ENCODE measurements at regions not wholly inside any gene's neighbourhood (a gene's known extent, or its start where the extent isn't known, plus 50 kb on each side); places are given as distances from the start of the nearest gene placed in this dataset.

DNA sequence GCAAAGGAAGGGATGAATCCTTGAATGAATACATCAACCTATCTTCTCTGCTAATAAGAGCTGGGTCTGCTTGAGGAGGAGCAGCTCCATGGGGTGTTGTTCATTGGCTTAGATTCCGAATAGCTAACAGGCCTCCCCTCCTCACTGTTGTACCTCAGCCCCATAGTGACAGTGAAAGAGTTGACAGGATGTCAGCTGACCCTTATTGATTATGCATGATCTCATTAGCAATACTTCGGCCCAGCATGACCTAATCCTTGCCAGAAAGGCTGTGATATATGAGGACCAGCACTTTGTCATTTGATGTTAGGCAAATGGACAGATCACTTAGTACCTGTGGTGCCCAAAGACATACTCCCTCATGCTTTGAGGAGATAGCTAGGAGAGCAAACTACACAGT, 1333.7 kb upstream of the CELF4 start:
- no peak for DNase-seq

DNA sequence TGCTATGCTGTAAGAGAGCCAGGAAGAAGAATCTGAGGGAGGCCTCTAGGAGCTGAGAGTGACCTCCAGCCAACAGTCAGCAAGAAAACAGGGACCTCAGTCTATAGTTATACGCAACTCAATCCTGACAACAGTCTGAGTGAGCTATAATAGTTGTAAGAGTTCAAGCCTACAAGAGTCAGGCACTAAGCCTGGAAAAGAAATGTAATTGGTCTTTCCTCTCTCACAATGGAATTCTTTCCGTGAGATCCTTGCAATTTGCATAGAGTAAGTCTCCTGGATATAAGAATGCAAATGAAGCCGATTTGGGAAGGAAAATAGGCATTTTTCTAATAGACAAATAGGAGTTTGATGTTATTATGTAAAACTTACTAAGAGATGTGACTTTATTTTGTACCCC, 1332.6 kb upstream of the CELF4 start:
- no peak for DNase-seq

DNA sequence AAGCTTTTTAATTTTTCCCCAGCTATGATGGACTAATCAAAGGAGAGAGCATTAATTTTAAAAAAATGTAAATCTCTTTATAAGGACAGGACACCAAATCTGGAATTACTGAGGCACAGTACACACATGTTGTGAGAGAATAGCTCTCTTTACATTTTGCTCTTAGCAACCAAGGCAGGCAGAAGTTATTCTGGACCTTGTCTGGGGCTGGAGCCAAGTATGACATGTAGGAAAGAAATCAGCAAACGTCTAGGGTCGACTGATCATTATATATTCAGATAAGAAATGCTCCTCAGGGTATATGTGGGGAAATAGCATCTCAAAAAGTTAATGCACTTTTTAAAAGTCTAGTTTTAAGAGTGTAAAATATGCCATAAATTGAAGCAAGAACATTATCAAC, 1330.0 kb upstream of the CELF4 start:
- no peak for DNase-seq

DNA sequence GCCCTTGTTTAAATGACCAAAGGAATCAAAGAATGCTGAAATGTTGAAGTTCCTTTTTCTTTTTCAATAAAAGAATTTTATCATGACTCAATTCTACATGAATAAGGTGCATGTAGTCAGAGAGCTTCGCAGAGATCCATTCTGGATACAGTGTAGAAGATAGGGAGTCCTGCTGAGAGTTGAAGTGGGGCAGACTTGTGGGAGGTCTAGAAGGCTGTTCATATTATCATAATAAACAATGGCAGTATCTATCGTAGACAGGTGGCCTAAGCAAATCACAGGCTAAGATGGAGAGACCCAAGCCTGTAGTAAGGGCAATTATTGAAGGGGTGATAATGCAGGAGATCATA, 1322.0 kb upstream of the CELF4 start:
- no peak for DNase-seq

DNA sequence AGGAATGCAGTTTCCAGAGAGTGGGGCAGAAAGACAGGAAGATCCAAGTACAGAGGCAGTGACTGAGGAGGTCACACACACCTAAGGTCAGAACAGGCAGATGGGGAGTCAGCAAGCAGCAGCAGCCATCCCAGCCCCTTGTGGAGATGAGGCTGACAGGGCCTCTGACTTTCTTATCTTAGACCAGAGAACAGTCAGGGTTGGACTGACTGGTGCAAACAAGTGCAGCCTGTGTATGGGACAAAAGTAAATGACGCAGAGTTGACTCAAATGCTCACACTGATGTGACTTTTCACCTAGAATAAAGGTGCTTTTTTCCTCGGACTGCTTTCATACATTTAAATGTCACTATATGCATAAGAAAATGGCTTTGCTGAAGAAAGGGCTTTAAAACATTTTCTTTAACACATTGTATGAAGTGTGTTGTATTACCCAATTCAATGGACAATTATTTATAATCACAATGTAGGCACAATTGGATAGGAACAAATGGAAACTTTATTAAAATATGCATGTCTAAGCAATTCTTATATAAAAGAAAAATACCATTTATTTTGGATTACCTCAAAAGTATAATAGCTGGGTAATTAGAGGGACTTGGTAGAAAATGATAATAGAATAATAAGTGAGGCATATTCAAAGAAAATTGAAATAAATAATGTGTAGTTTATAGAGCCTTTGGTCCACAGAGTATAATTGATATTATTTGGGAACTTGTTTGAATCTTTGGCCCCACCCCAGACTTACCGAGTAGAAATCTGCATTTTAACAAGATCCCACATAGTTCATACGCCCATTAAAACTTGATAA, 1321.5 kb upstream of the CELF4 start:
- no peak for DNase-seq

DNA sequence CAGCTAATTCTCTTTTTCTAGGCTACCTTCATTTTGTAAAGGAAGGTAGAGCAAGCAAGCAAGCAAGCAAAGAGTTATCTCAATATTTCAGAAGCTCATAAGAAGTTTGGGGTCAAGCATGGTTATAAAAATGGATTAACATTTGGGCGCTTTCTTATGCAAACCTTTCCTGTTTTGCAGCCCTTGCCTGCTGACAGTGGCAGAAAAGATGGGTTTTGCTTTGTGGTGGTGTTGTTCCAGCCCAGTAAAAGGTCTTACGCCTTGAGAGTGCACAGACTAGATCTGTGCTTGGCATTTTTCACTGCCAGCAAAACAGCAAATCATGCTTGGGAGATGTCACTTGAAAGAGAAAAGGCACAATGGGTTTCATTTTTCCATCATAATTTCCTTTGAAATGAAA, 1320.6 kb upstream of the CELF4 start:
- no peak for DNase-seq

DNA sequence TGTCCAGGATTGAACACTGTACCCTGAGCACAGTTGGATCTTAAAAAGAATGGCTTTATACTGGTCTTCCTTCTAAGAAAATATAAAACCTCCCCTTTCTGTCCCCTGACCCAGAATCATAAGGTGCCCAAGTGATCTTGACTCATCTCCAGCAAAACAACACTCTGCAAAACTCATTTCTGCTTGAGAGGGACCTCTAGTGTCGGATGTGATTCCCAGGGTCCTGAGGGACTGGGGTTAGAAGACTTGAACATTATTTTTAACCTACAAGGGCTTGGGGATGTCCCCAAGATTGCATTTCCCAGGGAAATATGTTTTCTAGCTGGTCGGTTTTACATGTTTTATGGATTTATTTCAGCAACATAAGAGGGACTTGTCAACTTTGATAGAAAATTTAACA, 1318.5 kb upstream of the CELF4 start:
- no peak for DNase-seq

DNA sequence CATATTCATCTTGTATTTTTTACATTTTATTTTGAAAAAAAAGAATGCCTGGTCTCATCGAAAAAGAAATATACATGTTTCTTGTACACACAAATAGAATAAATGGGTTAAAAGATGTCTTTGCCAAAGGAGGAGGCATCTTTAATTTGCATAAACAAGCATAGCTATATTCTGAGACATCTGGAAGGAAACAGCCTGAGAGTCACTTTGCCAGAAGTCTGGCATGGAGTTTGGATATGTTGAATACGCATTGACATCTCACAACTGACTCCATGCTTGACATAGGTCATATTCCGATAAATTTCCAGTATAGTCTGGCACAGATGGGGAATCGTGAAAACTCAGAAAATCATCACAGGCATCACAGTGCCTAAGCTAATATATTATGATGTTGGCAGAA, 1317.5 kb upstream of the CELF4 start:
- no peak for DNase-seq

DNA sequence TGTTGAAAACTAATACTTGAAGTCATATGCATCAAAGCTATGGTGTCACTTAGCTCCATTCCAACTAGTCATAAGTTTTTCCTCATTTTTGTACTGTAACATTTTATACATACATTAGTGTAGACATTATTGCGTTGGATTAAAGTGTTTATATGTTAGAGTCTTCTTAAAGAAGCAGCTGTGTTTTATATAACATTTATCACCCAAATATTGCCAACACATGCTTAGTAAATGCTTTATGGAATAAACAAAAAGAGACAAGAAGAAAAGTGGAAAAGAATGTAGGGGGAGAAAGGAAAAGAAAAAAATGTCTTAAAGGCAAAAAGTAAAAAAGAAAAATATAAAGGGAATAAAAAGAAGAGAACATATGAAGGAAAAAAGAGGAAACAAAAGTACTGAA, 1314.3 kb upstream of the CELF4 start:
- no peak for DNase-seq

DNA sequence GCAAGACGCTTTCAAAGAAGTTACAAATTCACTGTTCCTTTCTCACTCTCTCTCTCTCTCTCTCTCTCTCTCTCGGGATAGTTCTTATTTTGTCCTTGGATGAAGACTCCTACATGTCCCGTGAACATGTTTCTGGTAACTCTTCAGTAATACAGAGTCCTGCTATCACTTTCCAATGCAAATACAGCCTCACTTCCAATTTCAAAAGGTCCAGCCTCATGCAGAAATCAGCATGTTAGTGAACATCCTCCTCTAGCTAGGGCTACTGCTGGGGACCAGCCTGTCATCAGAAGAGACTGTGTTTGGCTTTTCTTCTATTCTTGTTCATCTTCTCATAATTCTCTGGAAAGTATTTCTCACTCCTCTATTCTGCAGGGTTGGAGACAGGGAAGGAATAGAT, 1306.7 kb upstream of the CELF4 start:
- no peak for DNase-seq

DNA sequence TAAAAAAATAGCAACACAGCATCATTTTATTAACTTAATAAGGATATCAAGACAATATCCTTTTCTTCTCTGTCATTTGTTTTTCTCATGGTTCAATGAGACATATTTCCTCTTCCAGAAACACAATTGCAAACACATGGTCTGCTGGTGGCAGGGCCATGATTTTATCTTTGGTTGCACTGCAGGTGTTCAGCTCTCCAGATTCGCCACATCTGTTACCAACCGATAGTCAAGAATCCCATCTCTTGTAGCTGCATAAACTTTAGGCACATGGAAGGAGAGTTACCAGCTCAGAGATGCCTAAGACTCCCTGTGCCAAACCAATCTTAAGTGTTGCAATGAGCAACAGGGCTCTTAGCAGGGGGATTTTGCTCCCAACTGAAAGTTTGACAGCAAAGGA, 1303.2 kb upstream of the CELF4 start:
- DNase-seq, result no peak

DNA sequence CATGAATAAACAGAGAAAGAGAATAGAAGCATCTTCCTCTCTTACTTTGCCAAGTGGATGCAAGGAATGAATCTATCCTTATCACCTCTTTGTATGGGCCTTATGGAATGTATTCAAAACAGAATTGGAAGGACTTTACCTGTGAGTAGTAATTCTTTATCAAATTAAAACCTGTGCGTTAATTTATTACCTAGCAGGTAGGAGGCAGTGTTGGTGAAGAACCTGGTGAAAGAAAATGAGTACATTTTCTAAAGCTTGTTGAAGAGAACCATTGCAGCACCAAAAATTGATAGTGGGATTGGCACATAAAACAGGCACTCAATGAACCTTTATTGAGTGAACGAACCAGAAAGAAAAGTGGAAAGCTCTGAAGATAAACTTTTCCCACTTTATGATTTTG, 1302.1 kb upstream of the CELF4 start:
- DNase-seq, result no peak

DNA sequence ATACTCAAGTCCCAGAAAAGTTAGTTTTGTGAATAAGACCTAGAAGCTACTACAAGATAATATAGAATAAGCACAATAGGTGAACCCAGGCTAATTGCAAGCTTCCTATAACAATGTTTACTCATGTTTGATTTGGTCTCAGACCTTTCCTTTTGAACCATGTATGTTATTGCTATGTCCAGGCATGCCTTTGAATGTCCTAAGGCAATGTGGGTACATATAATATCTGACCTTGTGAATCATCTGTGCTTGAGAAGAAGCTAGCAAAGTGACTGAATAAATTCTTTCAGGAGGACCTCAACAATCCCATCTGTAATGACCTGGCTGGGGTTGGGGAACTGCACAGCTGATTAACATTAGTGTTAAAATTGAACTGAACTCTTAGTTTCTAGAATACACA, 1285.9 kb upstream of the CELF4 start:
- DNase-seq, result no peak

DNA sequence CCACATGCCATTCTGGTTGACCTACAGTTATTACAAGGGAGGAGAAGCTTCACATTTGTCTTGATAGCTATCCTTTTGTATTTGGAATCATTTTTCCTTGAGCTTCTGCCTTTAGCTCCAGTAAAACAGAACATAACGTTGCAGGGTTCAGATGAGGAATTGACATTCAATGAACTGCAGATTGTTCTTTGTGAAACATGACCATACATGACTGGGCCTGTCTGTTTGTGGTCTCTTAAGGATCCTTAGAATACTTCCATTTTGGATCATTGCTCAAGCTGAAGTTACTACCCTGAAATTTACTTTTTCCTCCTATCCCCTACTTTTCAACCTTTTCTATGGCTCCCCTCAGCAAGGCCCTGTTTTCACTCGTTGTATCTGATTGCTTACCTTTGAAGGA, 1281.7 kb upstream of the CELF4 start:
- no peak for DNase-seq

DNA sequence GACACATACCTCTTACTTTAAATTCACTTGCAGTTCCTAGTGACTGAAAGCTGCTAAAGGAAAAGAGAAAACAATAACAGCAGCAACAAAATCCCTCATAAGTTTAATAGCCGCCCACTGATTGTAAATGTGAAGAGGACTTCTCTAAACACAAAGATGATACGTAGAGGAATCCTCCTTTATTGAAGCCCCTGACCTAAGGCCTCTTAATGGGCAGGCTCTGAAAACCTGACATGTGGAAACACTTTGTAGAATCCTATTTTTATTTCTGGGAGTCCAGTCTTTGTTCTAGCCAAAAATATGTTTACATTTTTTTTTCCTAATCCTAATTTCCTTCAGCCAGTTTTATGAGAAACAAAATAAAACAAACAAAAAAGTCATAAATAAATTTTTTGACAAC, 1277.7 kb upstream of the CELF4 start:
- no peak for DNase-seq

DNA sequence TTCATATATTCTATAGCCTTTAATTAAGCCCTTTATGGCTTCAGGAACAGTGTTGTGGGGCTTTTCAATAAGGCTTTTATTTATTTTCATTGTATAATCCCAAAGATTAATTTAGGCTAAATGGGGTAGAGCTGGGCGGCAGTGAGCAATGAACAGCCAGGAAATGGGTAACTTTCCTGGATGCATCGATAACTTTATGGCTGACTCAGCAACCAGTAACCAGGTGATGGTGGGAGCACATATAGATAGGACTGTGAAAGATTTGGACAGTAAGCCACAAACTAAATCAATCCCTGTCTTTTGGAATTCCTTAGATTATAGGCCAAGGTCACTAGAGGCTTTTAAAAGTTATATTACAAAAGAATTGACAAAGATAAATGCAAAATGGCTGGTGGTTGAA, 1260.6 kb upstream of the CELF4 start:
- DNase-seq, result no peak

DNA sequence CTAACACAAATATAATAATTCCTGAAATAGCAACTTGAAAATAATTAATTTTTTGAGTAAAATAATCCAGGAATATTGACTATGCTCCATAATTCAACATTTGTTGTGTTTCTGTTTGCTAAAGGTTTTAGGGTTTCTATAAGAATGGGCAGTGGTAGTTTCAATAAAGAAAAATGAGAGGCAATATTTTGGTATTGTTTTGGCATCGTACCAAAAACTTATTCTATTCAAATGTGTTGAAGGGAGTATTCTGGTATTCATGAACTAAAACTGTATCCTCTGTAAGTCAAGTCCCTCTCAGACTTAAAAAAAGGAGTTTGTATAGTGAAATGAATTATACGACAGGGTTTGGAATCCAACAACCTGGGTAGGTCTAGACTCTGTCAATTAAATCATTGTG, 1245.6 kb upstream of the CELF4 start:
- DNase-seq, result no peak

DNA sequence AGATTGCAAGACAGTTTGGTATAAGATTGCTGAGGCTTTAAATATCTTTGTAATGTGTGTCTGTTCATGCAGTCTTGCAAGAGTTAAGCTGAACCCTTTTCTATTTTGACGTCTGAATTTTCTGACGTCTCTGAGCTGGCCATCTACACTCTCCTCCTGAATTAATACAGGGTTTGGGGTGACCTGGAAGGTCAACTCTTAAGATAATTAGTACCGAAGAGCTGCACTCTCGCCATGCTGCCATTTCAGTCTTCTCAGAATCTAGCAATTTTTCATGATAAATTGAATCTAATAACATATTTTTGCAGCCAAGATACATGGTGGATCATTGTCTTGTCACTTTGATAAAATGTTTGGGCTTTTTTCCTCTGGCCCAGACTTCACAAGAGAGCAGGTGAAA, 1245.2 kb upstream of the CELF4 start:
- no peak for DNase-seq

DNA sequence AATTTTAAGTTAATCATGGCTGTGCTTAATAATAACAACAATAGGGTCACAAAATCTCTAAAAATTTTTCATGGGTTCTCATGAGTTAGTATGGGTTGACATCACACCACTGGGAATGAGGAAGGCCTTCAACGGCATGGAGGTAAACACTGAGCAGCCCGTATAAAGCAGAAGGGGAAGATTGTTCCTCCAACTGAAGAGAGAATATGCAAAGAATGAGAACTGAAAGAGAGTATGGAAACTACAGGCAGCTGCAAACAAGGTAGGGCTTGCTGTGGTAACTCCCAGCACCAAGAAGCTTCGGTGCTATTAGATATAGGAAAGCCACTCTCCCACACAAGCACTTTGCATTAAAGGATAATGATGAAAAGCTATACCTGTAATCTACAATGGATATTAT, 1242.3 kb upstream of the CELF4 start:
- no peak for DNase-seq

DNA sequence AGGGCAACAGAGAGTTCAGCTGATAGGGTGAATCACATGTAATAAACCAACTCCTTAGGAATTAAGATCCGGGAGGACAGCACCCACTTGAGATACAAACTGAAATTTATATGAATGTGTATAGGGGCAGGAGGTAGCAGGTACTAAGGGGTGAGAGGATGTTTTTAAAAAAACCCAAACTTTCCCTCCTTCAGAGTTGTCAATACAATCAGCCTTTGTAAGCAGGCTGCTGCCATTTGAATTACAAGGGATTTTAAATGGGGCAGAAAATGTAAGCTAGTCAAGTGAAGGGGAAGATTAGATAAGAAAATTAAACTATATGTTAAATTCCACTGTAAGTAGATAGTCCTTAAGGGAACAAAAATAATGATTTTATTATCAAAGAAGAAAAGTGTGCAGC, 1239.7 kb upstream of the CELF4 start:
- no peak for DNase-seq

DNA sequence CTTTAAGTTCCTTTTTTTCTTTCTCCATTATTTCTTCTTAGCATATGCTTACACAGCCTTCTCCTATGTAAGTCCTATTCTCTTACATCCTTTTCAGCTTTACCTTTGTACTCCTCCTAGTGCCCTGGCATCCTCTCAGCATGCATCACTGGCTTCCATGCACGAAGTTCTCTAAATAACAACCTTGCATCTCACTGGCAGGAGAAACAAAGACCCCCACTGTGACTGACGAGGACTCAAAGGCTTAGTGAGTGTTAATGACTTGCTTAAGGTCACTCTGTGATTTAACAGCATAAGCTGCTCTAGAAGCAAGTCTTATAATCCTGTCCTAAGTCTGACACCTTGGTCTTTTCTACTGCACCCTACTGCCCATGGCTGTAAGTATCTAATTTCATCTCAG, 1236.0 kb upstream of the CELF4 start:
- no peak for DNase-seq

DNA sequence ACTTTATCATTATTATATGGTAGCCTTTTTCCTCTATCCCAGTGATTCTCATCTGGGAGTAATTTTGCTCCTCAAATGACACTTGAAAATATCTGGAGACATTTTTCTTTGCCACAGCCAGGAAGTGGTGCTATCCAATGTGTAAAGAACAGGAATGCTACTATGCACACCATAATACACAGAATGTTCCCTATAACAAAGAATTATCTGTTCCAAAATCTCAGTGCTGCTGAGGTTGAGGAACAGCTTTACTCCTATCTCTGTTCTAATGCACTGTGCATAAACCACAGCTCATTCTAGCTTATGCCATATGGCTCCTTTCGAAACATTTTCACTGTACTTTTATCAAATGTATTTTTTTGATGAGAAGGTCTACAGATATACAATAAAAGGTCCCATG, 1231.2 kb upstream of the CELF4 start:
- no peak for DNase-seq

DNA sequence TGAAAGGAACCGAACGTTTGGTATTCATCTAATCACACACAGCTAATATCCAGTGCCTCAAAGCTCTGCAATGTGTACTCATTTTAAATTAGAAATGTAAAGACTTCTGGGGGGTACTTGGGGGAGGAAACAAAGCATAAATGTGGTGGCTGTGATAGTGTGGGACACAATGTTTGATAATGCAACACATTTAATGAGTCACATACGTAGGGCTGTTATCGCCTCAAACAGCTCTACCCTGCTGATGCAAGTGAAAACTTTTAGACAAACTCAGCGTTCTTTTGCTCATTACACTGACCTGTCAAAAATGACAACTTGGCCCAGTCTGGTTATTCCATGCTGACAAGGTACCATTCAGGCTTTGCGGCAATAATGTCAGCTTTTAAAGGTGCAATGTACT, 1227.1 kb upstream of the CELF4 start:
- no peak for DNase-seq

DNA sequence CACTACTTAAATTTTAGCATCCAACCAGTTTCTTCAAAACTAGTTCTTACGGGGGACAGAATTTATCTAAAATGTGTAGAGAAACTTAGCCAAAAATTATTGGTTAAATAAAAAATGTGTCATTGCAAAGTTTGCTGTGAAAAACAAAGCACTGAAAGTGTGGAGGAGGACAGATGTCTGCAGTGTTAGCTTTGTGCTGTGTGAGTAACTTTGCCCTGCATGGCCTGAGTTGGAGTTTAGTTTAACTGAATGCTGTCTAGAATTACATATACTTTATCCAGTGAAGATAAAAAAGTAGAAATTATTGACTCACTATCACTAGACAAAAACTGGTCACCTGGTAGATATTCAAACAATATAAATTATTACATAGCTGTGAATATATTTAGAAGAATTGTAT, 1225.2 kb upstream of the CELF4 start:
- DNase-seq, result no peak

DNA sequence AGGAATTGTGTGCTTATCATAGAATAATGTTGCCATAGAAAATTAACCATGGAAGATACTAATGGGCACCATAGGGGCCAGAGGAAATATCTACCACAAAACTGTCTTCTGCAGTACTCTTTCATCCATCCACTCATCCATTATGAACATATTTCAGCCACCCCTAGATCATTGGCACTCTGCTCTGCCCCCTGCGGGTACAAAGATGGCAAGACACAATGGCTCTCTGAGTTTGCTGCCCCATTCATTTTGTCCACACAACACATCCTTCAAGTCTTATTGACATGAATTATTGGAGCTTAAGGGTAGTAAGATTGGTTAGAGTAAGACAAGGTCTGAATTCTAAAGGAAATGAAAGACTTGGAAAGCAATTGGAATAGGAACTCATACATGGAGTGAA, 1224.7 kb upstream of the CELF4 start:
- no peak for DNase-seq

DNA sequence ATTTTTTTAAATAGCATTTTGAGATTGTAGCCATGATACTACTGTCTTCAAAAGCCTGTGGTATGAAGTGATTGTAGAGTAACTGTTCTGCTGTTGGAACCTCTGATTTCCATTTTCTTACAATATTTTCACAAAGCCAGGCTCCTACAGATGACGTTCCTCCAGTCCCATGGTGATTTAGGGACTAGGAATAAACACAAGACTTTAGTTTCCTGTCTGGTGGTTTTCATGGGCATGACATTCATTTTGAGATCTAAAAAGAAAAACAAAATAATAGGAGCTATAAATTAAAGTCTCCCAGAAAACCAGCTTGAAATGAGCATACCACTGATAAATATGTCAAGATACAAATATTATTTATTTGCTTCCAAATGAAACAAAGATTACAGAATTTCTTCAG, 1223.5 kb upstream of the CELF4 start:
- no peak for DNase-seq

Data from hippocampal formation (tissue), 2 donors.